ENCODE measurements at regions not wholly inside any gene's neighbourhood (a gene's known extent, or its start where the extent isn't known, plus 50 kb on each side); places are given as distances from the start of the nearest gene placed in this dataset.

DNA sequence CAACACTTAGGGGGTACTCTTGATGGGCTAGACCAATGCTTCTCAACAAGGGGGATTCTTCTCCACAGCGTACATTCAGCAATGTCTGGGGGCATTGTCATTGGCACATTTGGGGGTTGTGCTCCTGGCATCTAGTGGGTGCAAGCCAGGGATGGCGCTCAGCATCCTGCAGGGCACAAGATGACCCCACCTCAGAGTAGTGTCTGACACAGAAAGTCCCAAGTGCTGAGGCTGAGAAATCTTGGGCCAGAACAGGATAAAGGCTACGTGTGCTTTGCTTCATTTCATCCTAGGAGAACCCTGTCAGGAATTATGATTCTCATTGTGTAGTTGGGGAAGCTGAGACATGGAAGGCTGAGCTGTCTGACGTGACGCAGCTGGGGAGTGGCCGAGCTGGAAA, 298.6 kb downstream of the CDH26 start:
- Histone ChIP-seq H3F3A (replicated peaks; ENCODE audit: insufficient read depth) (no peaks in the 10 kb centered on the region), H4K20me1 (ENCODE audit: insufficient read depth) (no peaks in the 10 kb centered on the region), H3K9me2 (no peaks in the 10 kb centered on the region), H3K4me1 (ENCODE audit: control insufficient read depth in 1 of 2, insufficient read depth in 2 of 2, low read depth in 1 of 2, low read length in 1 of 2) (peaks cover 0 to 20% of the 10 kb centered on the region in 2 experiments; a peak in 2 of 4 replicates), H3K4me2 (no peak overlapping the region), H3K79me2 (ENCODE audit: insufficient read depth) (no peaks in the 10 kb centered on the region), H3K4me3 (ENCODE audit: low read depth in 2 of 2, low read length in 1 of 2) (no peak overlapping the region), H3K27me3 (ENCODE audit: insufficient read depth) (no peaks in the 10 kb centered on the region), H3K36me3 (replicated peaks in 1 of 2; ENCODE audit: control insufficient read depth in 1 of 2, insufficient read depth in 2 of 2, low read length in 1 of 2) (no peaks in the 10 kb centered on the region), H3K9me3 (no peaks in the 10 kb centered on the region), H3K27ac (ENCODE audit: low read depth in 2 of 2, low read length in 1 of 2) (no peak overlapping the region), H2AFZ (ENCODE audit: low read depth) (no peak overlapping the region), H3K9ac (no peak overlapping the region)
- WGBS (ENCODE audit: low lambda C conversion rate) = 36% methylated on average over 6 of the region's 6 CpGs
- CTCF ChIA-PET = interaction anchor here (0.9 to 2.3 kb wide), 6 partner anchors 8 to 46 kb away, joined by 3 to 9 read pairs (median 4); no protein-coding TSS in a partner anchor
- DNase-seq = no peak
- TF ChIP-seq, protein P1, sequence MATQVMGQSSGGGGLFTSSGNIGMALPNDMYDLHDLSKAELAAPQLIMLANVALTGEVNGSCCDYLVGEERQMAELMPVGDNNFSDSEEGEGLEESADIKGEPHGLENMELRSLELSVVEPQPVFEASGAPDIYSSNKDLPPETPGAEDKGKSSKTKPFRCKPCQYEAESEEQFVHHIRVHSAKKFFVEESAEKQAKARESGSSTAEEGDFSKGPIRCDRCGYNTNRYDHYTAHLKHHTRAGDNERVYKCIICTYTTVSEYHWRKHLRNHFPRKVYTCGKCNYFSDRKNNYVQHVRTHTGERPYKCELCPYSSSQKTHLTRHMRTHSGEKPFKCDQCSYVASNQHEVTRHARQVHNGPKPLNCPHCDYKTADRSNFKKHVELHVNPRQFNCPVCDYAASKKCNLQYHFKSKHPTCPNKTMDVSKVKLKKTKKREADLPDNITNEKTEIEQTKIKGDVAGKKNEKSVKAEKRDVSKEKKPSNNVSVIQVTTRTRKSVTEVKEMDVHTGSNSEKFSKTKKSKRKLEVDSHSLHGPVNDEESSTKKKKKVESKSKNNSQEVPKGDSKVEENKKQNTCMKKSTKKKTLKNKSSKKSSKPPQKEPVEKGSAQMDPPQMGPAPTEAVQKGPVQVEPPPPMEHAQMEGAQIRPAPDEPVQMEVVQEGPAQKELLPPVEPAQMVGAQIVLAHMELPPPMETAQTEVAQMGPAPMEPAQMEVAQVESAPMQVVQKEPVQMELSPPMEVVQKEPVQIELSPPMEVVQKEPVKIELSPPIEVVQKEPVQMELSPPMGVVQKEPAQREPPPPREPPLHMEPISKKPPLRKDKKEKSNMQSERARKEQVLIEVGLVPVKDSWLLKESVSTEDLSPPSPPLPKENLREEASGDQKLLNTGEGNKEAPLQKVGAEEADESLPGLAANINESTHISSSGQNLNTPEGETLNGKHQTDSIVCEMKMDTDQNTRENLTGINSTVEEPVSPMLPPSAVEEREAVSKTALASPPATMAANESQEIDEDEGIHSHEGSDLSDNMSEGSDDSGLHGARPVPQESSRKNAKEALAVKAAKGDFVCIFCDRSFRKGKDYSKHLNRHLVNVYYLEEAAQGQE (IDR thresholded peaks at IDR 0.05; ENCODE audit: low read depth, low read length) = no peak
- no peak for TF ChIP-seq JUND (IDR thresholded peaks at IDR 0.05)
- TF ChIP-seq POLR2AphosphoS5 (IDR thresholded peaks at IDR 0.05; ENCODE audit: low read depth, low read length) = no peak
- no peak for TF ChIP-seq FOSL2 (IDR thresholded peaks at IDR 0.05; ENCODE audit: borderline replicate concordance, low read depth)
- no peak for TF ChIP-seq RFX5 (IDR thresholded peaks at IDR 0.05; ENCODE audit: low read length)
- TF ChIP-seq FOXJ3 (CRISPR knock-in tag; IDR thresholded peaks at IDR 0.05) = no peak
- TF ChIP-seq MEF2A (IDR thresholded peaks at IDR 0.05; ENCODE audit: borderline replicate concordance, low read depth) = no peak
- no peak for TF ChIP-seq NFIC (IDR thresholded peaks at IDR 0.05; ENCODE audit: borderline replicate concordance)
- POLR2A ChIA-PET = no interaction called here

DNA sequence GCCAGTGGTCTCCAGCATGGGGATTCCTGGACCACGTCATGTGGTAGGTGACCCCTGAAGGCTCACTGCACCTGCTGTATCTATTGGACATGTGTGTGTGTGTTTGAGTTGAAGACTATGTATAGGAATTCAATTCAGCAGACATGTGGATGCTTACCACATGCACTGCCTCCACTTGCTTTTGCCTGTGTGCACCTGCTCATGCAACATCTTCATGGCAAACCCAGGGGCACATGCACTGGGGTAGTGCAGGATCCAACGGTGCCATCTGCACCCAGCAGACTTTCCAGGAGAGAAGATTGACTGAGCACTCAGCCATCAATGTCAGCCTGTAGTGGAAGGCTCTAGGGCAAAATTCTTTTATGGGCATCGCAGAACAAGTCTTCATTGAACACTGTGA, 299.4 kb downstream of the CDH26 start:
- H2AFZ ChIP-seq (ENCODE audit: low read depth) = no peak overlapping the region
- ChIA-PET CTCF (no interaction called here), POLR2A (no interaction called here)
- H3K27ac ChIP-seq (ENCODE audit: low read depth in 2 of 2, low read length in 1 of 2) = no peak overlapping the region
- no peaks in the 10 kb centered on the region for H3K36me3 ChIP-seq (replicated peaks in 1 of 2; ENCODE audit: control insufficient read depth in 1 of 2, insufficient read depth in 2 of 2, low read length in 1 of 2)
- WGBS (ENCODE audit: low lambda C conversion rate) = 22% methylated on average over 3 of the region's 3 CpGs
- TF ChIP-seq JUND (IDR thresholded peaks at IDR 0.05) = no peak
- TF ChIP-seq, protein P1 (IDR thresholded peaks at IDR 0.05; ENCODE audit: low read depth, low read length) = no peak
- TF ChIP-seq EP300 (IDR thresholded peaks at IDR 0.05; ENCODE audit: borderline replicate concordance in 1 of 2, low read depth in 1 of 2, low read length in 1 of 2) = no peak
- TF ChIP-seq EZH2phosphoT487 (IDR thresholded peaks at IDR 0.05; ENCODE audit: borderline replicate concordance, low read depth) = no peak
- TF ChIP-seq, protein P2, sequence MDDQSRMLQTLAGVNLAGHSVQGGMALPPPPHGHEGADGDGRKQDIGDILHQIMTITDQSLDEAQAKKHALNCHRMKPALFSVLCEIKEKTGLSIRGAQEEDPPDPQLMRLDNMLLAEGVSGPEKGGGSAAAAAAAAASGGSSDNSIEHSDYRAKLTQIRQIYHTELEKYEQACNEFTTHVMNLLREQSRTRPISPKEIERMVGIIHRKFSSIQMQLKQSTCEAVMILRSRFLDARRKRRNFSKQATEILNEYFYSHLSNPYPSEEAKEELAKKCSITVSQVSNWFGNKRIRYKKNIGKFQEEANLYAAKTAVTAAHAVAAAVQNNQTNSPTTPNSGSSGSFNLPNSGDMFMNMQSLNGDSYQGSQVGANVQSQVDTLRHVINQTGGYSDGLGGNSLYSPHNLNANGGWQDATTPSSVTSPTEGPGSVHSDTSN (IDR thresholded peaks at IDR 0.05) = no peak
- TF ChIP-seq, protein P3, sequence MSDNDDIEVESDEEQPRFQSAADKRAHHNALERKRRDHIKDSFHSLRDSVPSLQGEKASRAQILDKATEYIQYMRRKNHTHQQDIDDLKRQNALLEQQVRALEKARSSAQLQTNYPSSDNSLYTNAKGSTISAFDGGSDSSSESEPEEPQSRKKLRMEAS (IDR thresholded peaks at IDR 0.05; ENCODE audit: low read depth) = no peak
- TF ChIP-seq SMC3 (IDR thresholded peaks at IDR 0.05; ENCODE audit: low read depth, low read length) = no peak
- H3K9me3 ChIP-seq = no peaks in the 10 kb centered on the region
- no peak overlapping the region for H3K4me2 ChIP-seq
- no peaks in the 10 kb centered on the region for H3K79me2 ChIP-seq (ENCODE audit: insufficient read depth)
- peaks cover 0 to 20% of the 10 kb centered on the region in 2 experiments; a peak in 2 of 4 replicates for H3K4me1 ChIP-seq (ENCODE audit: control insufficient read depth in 1 of 2, insufficient read depth in 2 of 2, low read depth in 1 of 2, low read length in 1 of 2)
- H3F3A ChIP-seq (replicated peaks; ENCODE audit: insufficient read depth) = no peaks in the 10 kb centered on the region
- H3K4me3 ChIP-seq (ENCODE audit: low read depth in 2 of 2, low read length in 1 of 2) = no peak overlapping the region
- no peaks in the 10 kb centered on the region for H3K9me2 ChIP-seq
- no peak for DNase-seq
- no peaks in the 10 kb centered on the region for H3K27me3 ChIP-seq (ENCODE audit: insufficient read depth)
- no peak overlapping the region for H3K9ac ChIP-seq
- no peaks in the 10 kb centered on the region for H4K20me1 ChIP-seq (ENCODE audit: insufficient read depth)

Data from SK-N-SH (cell line).